ENCODE measurements at regions not wholly inside any gene's neighbourhood (a gene's known extent, or its start where the extent isn't known, plus 50 kb on each side); places are given as distances from the start of the nearest gene placed in this dataset.

DNA sequence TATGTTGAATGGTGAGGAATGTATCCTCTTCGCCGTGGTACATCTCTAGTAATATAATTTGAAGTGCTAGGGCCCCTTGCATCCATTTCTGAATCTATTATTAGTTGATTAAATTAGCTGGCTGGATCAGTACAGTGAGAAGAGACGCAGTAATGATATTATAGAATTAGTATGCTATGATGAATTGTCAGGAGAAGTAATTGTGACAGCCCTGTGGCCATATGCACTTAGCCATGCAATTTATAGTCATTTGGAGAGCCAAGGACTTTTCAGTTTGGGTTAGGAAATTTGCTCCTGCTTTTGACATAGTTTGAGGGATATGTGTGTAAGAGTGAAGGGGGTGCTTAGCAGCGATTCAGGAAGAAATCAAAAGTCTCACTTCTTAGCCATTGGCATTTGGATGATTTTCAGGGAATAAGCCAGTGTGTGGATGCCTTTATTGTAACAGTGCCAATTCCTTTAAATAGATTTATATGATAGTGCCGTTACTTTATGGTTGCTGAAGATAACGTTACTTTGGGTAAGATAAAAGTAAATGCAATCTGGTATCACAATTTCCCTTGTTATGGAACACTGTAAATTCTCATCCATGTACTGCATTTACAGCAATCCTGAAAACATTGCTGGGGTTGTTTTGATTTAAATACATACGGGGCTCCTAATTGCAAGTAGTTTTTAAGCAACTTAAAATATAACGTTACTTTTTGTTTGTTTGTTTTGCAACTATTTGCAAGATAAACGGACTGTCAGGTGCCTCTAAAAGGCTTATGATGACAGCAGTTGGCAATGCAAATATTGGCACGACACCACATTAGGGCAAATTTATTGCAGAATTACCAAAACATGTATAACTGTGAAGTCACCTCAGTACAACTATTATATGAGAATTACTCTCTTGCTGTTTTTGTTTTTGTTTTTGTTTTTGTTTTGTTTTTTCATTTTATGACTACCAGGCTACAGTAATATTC lies 875.4 kb upstream of the WWC1 start (continued):
- TF ChIP-seq ESRRA (CRISPR knock-in tag; IDR thresholded peaks at IDR 0.05; ENCODE audit: low read depth), result no peak
- no peak for TF ChIP-seq ZNF562 (CRISPR knock-in tag; IDR thresholded peaks at IDR 0.05; ENCODE audit: borderline replicate concordance)
- TF ChIP-seq SIX1 (CRISPR knock-in tag; IDR thresholded peaks at IDR 0.05; ENCODE audit: borderline replicate concordance), result no peak
- TF ChIP-seq, protein P1, sequence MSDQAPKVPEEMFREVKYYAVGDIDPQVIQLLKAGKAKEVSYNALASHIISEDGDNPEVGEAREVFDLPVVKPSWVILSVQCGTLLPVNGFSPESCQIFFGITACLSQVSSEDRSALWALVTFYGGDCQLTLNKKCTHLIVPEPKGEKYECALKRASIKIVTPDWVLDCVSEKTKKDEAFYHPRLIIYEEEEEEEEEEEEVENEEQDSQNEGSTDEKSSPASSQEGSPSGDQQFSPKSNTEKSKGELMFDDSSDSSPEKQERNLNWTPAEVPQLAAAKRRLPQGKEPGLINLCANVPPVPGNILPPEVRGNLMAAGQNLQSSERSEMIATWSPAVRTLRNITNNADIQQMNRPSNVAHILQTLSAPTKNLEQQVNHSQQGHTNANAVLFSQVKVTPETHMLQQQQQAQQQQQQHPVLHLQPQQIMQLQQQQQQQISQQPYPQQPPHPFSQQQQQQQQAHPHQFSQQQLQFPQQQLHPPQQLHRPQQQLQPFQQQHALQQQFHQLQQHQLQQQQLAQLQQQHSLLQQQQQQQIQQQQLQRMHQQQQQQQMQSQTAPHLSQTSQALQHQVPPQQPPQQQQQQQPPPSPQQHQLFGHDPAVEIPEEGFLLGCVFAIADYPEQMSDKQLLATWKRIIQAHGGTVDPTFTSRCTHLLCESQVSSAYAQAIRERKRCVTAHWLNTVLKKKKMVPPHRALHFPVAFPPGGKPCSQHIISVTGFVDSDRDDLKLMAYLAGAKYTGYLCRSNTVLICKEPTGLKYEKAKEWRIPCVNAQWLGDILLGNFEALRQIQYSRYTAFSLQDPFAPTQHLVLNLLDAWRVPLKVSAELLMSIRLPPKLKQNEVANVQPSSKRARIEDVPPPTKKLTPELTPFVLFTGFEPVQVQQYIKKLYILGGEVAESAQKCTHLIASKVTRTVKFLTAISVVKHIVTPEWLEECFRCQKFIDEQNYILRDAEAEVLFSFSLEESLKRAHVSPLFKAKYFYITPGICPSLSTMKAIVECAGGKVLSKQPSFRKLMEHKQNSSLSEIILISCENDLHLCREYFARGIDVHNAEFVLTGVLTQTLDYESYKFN (CRISPR knock-in tag; conservative IDR thresholded peaks at IDR 0.05), result no peak
- TF ChIP-seq ZNF768 (CRISPR knock-in tag; IDR thresholded peaks at IDR 0.05), result no peak
- TF ChIP-seq ZNF598 (CRISPR knock-in tag; IDR thresholded peaks at IDR 0.05; ENCODE audit: borderline replicate concordance), result no peak
- TF ChIP-seq ZNF383 (CRISPR knock-in tag; IDR thresholded peaks at IDR 0.05; ENCODE audit: borderline replicate concordance), result no peak

DNA sequence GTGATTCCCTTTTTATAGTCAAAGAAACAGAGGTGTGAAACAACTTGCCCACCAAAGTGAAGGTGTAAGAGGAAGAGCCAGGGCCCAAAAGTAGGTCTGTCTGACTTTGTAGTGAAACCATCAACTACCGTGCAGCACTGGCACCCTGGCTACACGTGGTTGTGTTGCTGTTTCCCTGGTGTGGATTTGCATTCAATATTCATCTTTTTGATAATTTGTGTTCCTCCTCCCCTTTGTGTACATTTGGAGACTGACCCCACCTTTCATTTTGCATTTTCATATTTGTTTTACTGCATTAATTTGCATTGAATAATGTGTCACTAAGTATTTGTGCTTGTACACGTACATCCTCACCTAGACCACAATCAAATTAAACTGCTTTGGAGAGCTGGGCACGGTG lies 873.8 kb upstream of the WWC1 start:
- no peak for FAIRE-seq
- ChIA-PET CTCF (ENCODE audit: low intra/inter-chr PET ratio, low total read pairs) (no interaction called here), POLR2A (no interaction called here)
- Histone ChIP-seq H4K20me1 (ENCODE audit: insufficient read depth, low read length) (no peaks in the 10 kb centered on the region), H3K4me1 (ENCODE audit: insufficient read depth, low read length) (no peaks in the 10 kb centered on the region), H3K27me3 (ENCODE audit: control insufficient read depth in 1 of 2, insufficient read depth in 2 of 2, low read length in 2 of 2) (no peaks in the 10 kb centered on the region), H3K36me3 (replicated peaks in 1 of 2; ENCODE audit: control insufficient read depth in 1 of 2, insufficient read depth in 2 of 2, low read length in 2 of 2) (no peaks in the 10 kb centered on the region), H3K27ac (ENCODE audit: extremely low read length, insufficient read depth, low read length) (no peak overlapping the region), H2AFZ (ENCODE audit: low read length) (no peak overlapping the region), H3K9me3 (ENCODE audit: low read length) (no peaks in the 10 kb centered on the region), H3K4me2 (ENCODE audit: low read depth, low read length) (no peak overlapping the region), H3K9ac (ENCODE audit: insufficient read depth, low read depth, low read length) (no peak overlapping the region), H3K4me3 (replicated peaks in 1 of 3; ENCODE audit: insufficient read depth in 1 of 3, low read depth in 2 of 3, low read length in 3 of 3) (no peak overlapping the region), H3K79me2 (ENCODE audit: insufficient read depth, low read length) (no peaks in the 10 kb centered on the region)
- WGBS (ENCODE audit: low lambda C conversion rate), result 27% methylated on average over 4 of the region's 4 CpGs
- ATAC-seq, result no peak
- no TSS peak for BruUV-seq (replicated peaks)
- no peak for DNase-seq (ENCODE audit: low spot score)
- intact Hi-C loops (cut with micrococcal nuclease; ENCODE audit: unreplicated experiment) (no loop called here), in situ Hi-C loops (cut with HindIII; ENCODE audit: extremely low pct_ligation_motif_present, low pct_unique_long_range_greater_than_20kb) (no loop called here)
- TF ChIP-seq ZBTB7A (CRISPR knock-in tag; IDR thresholded peaks at IDR 0.05) (no peak), ZNF460 (CRISPR knock-in tag; IDR thresholded peaks at IDR 0.05; ENCODE audit: borderline replicate concordance) (no peak), KMT2B (CRISPR knock-in tag; IDR thresholded peaks at IDR 0.05) (no peak), ZMYM2 (CRISPR knock-in tag; IDR thresholded peaks at IDR 0.05) (no peak), HOXA9 (CRISPR knock-in tag; IDR thresholded peaks at IDR 0.05; ENCODE audit: borderline replicate concordance) (no peak), ZNF772 (CRISPR knock-in tag; IDR thresholded peaks at IDR 0.05) (no peak)
